ENCODE measurements at regions not wholly inside any gene's neighbourhood (a gene's known extent, or its start where the extent isn't known, plus 50 kb on each side); places are given as distances from the start of the nearest gene placed in this dataset.

DNA sequence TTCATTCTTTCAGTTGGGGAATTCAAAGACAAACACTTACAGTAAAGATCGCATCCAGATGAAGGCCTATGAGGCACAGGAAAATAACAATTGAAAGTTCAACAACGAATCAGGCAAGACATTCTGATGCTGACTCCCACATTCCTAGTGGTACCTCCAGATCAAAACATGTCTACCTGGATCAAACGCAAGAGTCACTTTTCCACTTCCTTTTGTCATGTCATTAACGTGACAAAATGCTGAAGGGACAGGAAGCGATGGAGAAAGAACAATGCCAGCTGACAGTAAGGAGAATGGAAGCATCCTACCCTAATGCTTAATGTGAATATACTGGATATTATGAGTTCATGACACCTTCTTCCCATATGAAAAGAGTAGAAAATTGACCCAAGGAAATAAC, 365.4 kb upstream of the CDH11 start:
- no peak for DNase-seq (ENCODE audit: low read depth)
- H3K4me3 ChIP-seq (ENCODE audit: low read depth, low read length) = no peak overlapping the region
- TF ChIP-seq, protein P1, sequence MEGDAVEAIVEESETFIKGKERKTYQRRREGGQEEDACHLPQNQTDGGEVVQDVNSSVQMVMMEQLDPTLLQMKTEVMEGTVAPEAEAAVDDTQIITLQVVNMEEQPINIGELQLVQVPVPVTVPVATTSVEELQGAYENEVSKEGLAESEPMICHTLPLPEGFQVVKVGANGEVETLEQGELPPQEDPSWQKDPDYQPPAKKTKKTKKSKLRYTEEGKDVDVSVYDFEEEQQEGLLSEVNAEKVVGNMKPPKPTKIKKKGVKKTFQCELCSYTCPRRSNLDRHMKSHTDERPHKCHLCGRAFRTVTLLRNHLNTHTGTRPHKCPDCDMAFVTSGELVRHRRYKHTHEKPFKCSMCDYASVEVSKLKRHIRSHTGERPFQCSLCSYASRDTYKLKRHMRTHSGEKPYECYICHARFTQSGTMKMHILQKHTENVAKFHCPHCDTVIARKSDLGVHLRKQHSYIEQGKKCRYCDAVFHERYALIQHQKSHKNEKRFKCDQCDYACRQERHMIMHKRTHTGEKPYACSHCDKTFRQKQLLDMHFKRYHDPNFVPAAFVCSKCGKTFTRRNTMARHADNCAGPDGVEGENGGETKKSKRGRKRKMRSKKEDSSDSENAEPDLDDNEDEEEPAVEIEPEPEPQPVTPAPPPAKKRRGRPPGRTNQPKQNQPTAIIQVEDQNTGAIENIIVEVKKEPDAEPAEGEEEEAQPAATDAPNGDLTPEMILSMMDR (IDR thresholded peaks at IDR 0.05; ENCODE audit: insufficient read depth, low read length) = no peak

DNA sequence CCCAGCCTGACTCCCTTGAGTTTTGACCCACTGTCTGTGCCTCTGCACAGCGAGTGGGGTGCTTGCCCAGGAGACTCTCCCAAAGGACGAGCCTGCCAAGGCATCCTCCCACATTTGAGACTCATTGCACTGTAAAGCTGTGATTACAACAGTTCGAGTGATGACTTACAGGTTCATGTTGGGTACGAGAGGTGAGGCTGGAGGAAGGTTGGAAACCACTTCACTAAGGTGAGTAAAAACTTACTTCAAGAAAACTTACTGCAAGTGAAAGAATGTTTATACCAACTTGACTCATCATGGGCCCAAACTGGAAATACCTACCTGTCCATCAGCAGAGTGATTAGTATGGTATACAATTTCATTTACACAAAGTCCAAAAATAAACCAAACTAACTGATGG, 360.1 kb upstream of the CDH11 start:
- no peak overlapping the region for H3K4me3 ChIP-seq (ENCODE audit: low read depth, low read length)
- TF ChIP-seq, protein P1 (IDR thresholded peaks at IDR 0.05; ENCODE audit: insufficient read depth, low read length) = no peak
- no peak for DNase-seq (ENCODE audit: low read depth)

DNA sequence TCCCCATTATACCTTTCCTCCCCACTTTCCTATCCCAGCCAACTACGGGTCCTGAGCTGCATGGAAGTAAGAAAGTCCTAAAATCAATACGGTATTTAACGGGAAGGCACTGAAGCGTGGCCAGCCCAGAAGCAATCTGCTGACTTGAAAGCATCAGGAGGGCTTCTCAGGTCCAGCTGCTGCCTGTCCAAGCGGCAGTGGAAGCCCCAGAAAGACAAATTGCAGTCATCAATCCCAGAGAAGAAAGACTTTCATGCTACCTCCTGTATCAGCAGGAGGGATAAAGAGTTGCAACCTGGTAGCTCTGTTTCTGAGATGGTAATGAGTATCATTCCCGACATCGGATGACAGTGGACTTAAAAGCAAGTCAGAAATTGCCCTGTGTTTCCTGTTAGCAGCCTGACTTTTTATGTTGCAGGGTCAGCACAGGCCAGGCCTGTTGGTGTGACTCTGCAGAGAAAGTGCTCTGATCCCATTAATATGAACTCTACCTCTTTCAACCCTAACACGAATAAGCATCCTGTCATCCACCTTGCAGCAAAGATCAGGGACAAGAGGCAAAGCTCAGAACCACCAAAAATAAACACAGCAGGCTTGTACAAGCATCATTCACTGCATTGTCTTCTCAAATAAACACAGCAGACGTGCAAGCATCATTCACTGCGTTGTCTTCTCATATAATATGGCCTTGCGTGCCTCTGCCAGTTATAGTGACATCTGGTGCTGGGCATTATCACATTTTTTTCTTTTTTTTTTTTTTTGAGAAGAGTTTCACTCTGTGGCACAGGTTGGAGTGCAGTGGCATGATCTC, 358.6 kb upstream of the CDH11 start:
- no peak overlapping the region for H3K4me3 ChIP-seq (ENCODE audit: low read depth, low read length)
- TF ChIP-seq, protein P1 (IDR thresholded peaks at IDR 0.05; ENCODE audit: insufficient read depth, low read length) = no peak
- no peak for DNase-seq (ENCODE audit: low read depth)

DNA sequence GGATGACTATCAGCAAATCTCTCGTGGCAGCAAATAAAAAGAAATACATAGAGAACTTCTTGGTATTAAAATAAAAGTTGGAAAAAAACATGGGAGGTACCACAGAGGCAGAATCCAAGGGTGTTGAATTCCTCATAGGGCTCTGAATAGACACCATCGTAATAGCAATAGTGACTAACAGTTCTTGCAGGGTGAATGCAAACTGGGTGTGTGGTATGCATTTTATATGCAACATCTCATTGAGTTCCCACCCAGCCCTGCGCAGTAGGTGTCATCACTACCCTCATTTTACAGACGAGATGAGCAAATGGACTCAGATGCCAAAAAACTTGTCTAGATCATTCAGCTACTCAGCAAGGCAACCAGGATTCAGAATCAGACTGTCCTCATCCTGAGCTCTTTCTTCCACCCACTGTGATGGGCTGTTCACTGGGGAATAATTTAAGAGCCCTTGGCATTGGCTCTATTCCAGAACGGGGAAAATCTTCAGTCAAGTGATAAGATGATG, 354.6 kb upstream of the CDH11 start:
- no peak for DNase-seq (ENCODE audit: low read depth)

DNA sequence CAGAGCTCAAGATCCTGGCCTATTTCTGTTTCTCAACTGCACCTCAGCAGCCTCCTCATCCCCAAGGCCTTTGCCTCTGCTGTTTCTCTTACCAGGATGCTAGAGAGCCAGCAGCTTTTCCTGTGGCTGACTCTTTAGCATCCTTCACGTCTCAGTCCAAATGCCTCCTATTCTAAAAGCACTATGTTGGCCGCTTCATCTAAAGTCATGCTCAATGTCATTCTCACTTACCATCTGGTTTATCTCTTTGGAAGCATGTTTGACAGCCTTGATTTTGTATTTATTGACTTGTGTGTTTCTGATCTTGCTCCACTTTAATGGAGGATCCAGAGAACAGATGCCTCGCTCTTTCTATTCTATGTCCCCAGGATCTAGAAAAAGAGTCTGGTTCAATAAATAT, 351.8 kb upstream of the CDH11 start:
- H3K4me3 ChIP-seq (ENCODE audit: low read depth, low read length) = no peak overlapping the region
- no peak for DNase-seq (ENCODE audit: low read depth)
- TF ChIP-seq, protein P1 (IDR thresholded peaks at IDR 0.05; ENCODE audit: insufficient read depth, low read length) = no peak

More for the DNA sequence above, 354.6 kb upstream of the CDH11 start:
- TF ChIP-seq, protein P1 (IDR thresholded peaks at IDR 0.05; ENCODE audit: insufficient read depth, low read length) = no peak
- H3K4me3 ChIP-seq (ENCODE audit: low read depth, low read length) = no peak overlapping the region

DNA sequence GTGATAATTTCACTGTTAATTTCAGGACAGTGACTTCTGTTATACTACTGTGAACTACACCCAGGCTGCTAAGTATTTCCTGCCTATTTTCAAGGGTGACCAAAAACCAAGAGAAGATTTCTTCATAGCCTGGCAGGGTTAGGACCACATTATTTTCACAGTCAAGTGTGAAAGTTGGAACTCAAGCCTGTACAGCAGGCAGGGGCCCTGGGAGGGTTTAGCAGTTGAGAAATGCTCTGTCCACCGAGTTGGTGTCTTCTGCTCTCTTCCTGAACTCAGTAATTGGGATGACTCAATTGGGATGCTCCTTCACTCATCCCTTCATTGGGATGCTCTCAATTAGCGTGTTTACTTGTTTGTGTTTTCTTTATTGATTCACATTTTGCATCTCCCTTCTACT, 347.3 kb upstream of the CDH11 start:
- TF ChIP-seq, protein P1 (IDR thresholded peaks at IDR 0.05; ENCODE audit: insufficient read depth, low read length) = no peak
- DNase-seq (ENCODE audit: low read depth) = no peak
- no peak overlapping the region for H3K4me3 ChIP-seq (ENCODE audit: low read depth, low read length)

All from fibroblast of the aortic adventitia (primary cell).